Kidney (tissue), 13 donors: ENCODE measurements at regions not wholly inside any gene's neighbourhood (a gene's known extent, or its start where the extent isn't known, plus 50 kb on each side); places are given as distances from the start of the nearest gene placed in this dataset.

Experiments used
- DNase-seq, 5 donors: peaks; one replicate each; pipeline ENCODE4 v3.0.0-alpha.2; 2013 to 2020
- FAIRE-seq: peaks from 2 replicates; lab custom pipeline; 2012; peaks lifted over from hg19 to GRCh38; lab: Jason Lieb, UNC
- H3K27ac ChIP-seq, 2 donors: one replicate each; pipeline ENCODE4 v1.7.0; 2013; ENCODE audit warnings: low read depth in 2 of 2, low read length in 2 of 2, inconsistent platforms in 1 of 2
- H3K27me3 ChIP-seq: one replicate; pipeline ENCODE4 v1.7.1; 2013; ENCODE audit warnings: low read length, inconsistent platforms; ENCODE audit not compliant: control insufficient read depth, insufficient read depth
- H3K36me3 ChIP-seq, 3 donors: one replicate each; pipeline versions ENCODE4 v1.7.0 to v1.7.1; 2013; ENCODE audit warnings: low read length in 3 of 3, control low read depth in 1 of 3, inconsistent platforms in 1 of 3; ENCODE audit not compliant: insufficient read depth in 3 of 3, control insufficient read depth in 2 of 3
- H3K4me1 ChIP-seq, 3 donors: one replicate each; pipeline versions ENCODE4 v1.7.0 to v1.7.1; 2013; ENCODE audit warnings: low read length in 3 of 3, inconsistent platforms in 1 of 3, low read depth in 1 of 3; ENCODE audit not compliant: control insufficient read depth in 2 of 3, insufficient read depth in 2 of 3
- H3K4me3 ChIP-seq, 3 donors: one replicate each; pipeline versions ENCODE4 v1.7.0 to v1.8.1; 2013; ENCODE audit warnings: low read length in 3 of 3, control low read depth in 1 of 3, inconsistent platforms in 1 of 3
- H3K9ac ChIP-seq, 3 donors: one replicate each; pipeline versions ENCODE4 v1.7.0 to v1.7.1; 2013; ENCODE audit warnings: low read length in 3 of 3, control low read depth in 1 of 3, inconsistent platforms in 1 of 3
- H3K9me3 ChIP-seq, 3 donors: one replicate each; pipeline versions ENCODE4 v1.7.0 to v1.7.1; 2013; ENCODE audit warnings: low read length in 3 of 3, control low read depth in 1 of 3, inconsistent platforms in 1 of 3; ENCODE audit not compliant: control insufficient read depth in 2 of 3, insufficient read depth in 1 of 3
- CTCF ChIP-seq: IDR thresholded peaks from 3 replicates; pipeline ENCODE4 v1.5.1; 2012; ENCODE audit warnings: mild to moderate bottlenecking, moderate library complexity, borderline replicate concordance; ENCODE audit not compliant: insufficient read depth; ENCODE audit errors: extremely low read depth
- intact Hi-C: fragments of 100-400 bp; cut with DNase I; formaldehyde crosslinking; loops from one replicate; pipeline ENCODE4 v1.11.1; 2022
- donor health status: control.
- donor health status: control.
- donor health status: control.
- donor health status: control.
- donor health status: control.
- donor health status: DM: yes; HTN: yes; CAD: no.
- donor health status: Normal renal cell carcinoma (clear cell type).

- Histone ChIP-seq H3K27ac (no peak overlapping the region), H3K27me3 (no peaks in the 10 kb centered on the region), H3K9ac (no peak overlapping the region), H3K9me3 (no peaks in the 10 kb centered on the region), H3K4me3 (no peak overlapping the region), H3K36me3 (no peaks in the 10 kb centered on the region), H3K4me1 (no peaks in the 10 kb centered on the region)
- no peak for TF ChIP-seq CTCF
- FAIRE-seq, result no peak
- intact Hi-C loops, result no loop called here
- peak in 2 of 5 donors; percentile 44 to 50 for DNase-seq
Observed at GRCh38 chr22:44366372-44367300, 53.9 kb upstream of the SHISAL1 start.

GRCh38 chr22:44365832-44366231 is 53.1 kb upstream of the SHISAL1 start:
- H3K4me3 ChIP-seq, result no peak overlapping the region
- no peaks in the 10 kb centered on the region for H3K9me3 ChIP-seq
- no peaks in the 10 kb centered on the region for H3K36me3 ChIP-seq
- H3K4me1 ChIP-seq, result no peaks in the 10 kb centered on the region
- H3K9ac ChIP-seq, result no peak overlapping the region
- H3K27ac ChIP-seq, result no peak overlapping the region
- TF ChIP-seq CTCF, result no peak
- H3K27me3 ChIP-seq, result no peaks in the 10 kb centered on the region
- DNase-seq (peak in 1 of 5 donors; percentile 22), FAIRE-seq (no peak)
- intact Hi-C loops, result no loop called here

- Histone ChIP-seq H3K9me3 (no peaks in the 10 kb centered on the region), H3K4me3 (no peak overlapping the region), H3K27me3 (no peaks in the 10 kb centered on the region), H3K27ac (no peak overlapping the region), H3K4me1 (no peaks in the 10 kb centered on the region), H3K9ac (no peak overlapping the region), H3K36me3 (no peaks in the 10 kb centered on the region)
- no peak for FAIRE-seq
- TF ChIP-seq CTCF, result no peak
- peak in 4 of 5 donors; percentile 41 to 47 (median 45) for DNase-seq
- intact Hi-C loops, result no loop called here
Observed at GRCh38 chr22:44365191-44365590, 52.4 kb upstream of the SHISAL1 start.
